GM12873 (cell line): ENCODE measurements at regions not wholly inside any gene's neighbourhood (a gene's known extent, or its start where the extent isn't known, plus 50 kb on each side); places are given as distances from the start of the nearest gene placed in this dataset.

Source experiments
- CTCF ChIP-seq: IDR thresholded peaks from 2 replicates; pipeline ENCODE4 v1.5.1; 2012; ENCODE audit warnings: low read depth, mild to moderate bottlenecking, moderate library complexity, low read length, control low read depth; ENCODE audit not compliant: insufficient read depth; ENCODE audit errors: missing control alignments

GRCh38 chr16:65523283-65523944, 401.6 kb upstream of the CDH11 start:
- no peak for TF ChIP-seq CTCF

DNA sequence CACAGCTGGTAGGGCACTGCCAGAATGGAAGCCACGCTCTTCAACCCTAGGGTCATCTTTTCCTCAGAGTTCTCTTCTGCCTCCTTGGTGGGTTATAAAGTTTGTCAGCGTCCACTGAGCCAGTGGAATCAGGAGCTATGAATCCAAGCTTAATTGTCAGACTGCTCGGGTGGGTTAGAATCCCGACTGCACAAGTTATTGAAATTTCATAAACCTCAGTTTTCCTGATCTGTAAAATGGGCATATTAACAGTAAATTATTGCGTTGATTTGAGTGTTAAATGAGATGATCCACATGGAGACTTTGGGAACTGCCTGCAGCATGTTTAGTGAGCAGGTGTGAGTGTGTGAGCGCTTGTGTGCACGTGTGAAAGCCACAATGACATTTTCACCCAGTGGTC, 400.5 kb upstream of the CDH11 start:
- TF ChIP-seq CTCF, result no peak

DNA sequence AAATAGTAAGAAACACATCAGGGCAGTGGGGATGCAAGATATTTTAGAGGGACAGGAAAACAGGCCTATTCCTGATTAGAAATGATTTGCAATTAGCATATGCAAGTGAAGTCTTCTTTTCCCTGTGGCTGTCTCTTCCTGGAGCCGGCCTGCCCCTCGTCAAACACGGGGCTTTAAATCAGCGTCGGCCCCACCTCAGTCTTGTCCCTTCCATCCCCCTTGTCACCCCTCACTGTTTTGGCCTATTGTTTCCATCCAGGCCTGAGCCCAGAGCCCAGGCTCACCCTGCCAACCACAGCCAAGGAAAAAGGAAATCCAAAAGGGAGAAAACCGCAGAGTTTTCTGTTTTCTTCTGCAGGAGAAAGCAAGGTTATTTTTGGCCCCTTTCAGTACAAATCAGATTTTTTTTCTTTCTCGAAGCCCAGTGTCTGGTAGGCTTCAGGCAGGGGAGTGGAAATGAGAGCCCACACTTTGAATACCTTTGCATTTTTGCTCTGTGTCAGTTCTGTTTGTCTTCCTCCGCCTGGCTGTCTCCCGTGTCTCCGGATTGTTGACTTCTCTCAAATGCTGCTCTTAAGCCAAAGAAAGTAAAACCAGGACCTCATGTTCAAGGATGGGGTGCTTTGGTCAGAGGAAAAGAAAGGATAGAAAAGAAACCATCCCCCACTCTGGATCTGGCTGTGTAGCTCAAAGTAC, 399.9 kb upstream of the CDH11 start:
- no peak for TF ChIP-seq CTCF

GRCh38 chr16:65519402-65519801, 397.5 kb upstream of the CDH11 start:
- TF ChIP-seq CTCF, result no peak

GRCh38 chr16:65515193-65515592, 393.3 kb upstream of the CDH11 start:
- no peak for TF ChIP-seq CTCF

GRCh38 chr16:65510850-65511249, 389.0 kb upstream of the CDH11 start:
- no peak for TF ChIP-seq CTCF

DNA sequence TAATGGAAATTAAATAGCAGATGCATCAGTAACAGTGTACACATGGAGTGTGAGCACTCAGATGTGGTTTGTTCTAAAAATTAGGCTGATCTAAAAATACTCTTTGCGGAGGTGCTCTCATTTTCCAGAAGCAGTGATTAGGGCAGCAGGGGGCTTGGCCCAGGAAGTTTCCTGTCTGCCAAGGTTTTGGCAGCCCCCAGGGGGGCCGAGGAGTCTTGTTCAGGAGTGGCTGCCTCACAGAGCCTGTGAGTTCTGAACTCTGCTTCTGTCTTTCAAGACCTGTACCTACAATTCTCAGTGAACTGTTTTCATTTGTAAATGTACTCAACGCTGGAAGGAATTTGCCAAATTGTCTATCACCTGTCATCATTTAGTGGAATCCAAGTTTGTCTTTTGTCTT, 388.4 kb upstream of the CDH11 start:
- TF ChIP-seq CTCF, result no peak
